Germinal center (tissue), 1 donor: ENCODE measurements at regions not wholly inside any gene's neighbourhood (a gene's known extent, or its start where the extent isn't known, plus 50 kb on each side); places are given as distances from the start of the nearest gene placed in this dataset.

ENCODE experiments used
- DNase-seq: peaks from one replicate; pipeline ENCODE4 v3.0.0; 2012; ENCODE audit warnings: mixed read lengths, low spot score

- no peak for DNase-seq
These were observed 60.6 kb upstream of the FRMD4A start for GRCh38 chr10:14391342-14391741.

- DNase-seq, result no peak
These were observed 59.4 kb upstream of the FRMD4A start for GRCh38 chr10:14389981-14390590.

- DNase-seq, result no peak
These were observed 55.2 kb upstream of the FRMD4A start for GRCh38 chr10:14385596-14386593.

- no peak for DNase-seq
These were observed 54.2 kb upstream of the FRMD4A start for GRCh38 chr10:14384915-14385314.

- DNase-seq, result no peak
These were observed 53.5 kb upstream of the FRMD4A start for GRCh38 chr10:14384116-14384730.

- DNase-seq, result no peak
These were observed 52.5 kb upstream of the FRMD4A start for GRCh38 chr10:14383266-14383665.

GRCh38 chr10:14382531-14382930, 51.8 kb upstream of the FRMD4A start:
- DNase-seq, result no peak

GRCh38 chr10:14382022-14382421, 51.3 kb upstream of the FRMD4A start:
- no peak for DNase-seq

GRCh38 chr10:14381475-14381874, 50.8 kb upstream of the FRMD4A start:
- no peak for DNase-seq

- no peak for DNase-seq
These were observed 50.0 kb upstream of the FRMD4A start for GRCh38 chr10:14380746-14381145.
